ENCODE measurements at regions not wholly inside any gene's neighbourhood (a gene's known extent, or its start where the extent isn't known, plus 50 kb on each side); places are given as distances from the start of the nearest gene placed in this dataset.
"Not testable (repeated sequence)": the region's sequence is repeated elsewhere in the genome, so short reads cannot be mapped to it uniquely, and the experiment has no call there.

GRCh38 chr13:94798738-94799137 lies 86.4 kb upstream of the SOX21 start:
- no peaks in the 10 kb centered on the region for H3K36me3 ChIP-seq
- no peaks in the 10 kb centered on the region for H3K4me1 ChIP-seq
- ATAC-seq: no peak
- TF ChIP-seq POLR2AphosphoS5 (IDR thresholded peaks at IDR 0.05) (no peak), EP300 (IDR thresholded peaks at IDR 0.05) (no peak)
- no peaks in the 10 kb centered on the region for H3K27me3 ChIP-seq
- H3K9me3 ChIP-seq: no peaks in the 10 kb centered on the region
- 64% methylated on average over 6 of the region's 6 CpGs; no CpG with 5 or more reads in 1 of the 2 donors for WGBS, 2 donors (ENCODE audit: low coverage in 1 of 2)
- no peak overlapping the region for H3K27ac ChIP-seq
- H3K4me3 ChIP-seq: no peak overlapping the region

- Histone ChIP-seq H3K4me1 (no peaks in the 10 kb centered on the region), H3K27me3 (no peaks in the 10 kb centered on the region), H3K9me3 (no peaks in the 10 kb centered on the region), H3K4me3 (no peak overlapping the region), H3K36me3 (no peaks in the 10 kb centered on the region), H3K27ac (no peak overlapping the region)
- TF ChIP-seq POLR2AphosphoS5 (IDR thresholded peaks at IDR 0.05): no peak
- TF ChIP-seq, protein P1, sequence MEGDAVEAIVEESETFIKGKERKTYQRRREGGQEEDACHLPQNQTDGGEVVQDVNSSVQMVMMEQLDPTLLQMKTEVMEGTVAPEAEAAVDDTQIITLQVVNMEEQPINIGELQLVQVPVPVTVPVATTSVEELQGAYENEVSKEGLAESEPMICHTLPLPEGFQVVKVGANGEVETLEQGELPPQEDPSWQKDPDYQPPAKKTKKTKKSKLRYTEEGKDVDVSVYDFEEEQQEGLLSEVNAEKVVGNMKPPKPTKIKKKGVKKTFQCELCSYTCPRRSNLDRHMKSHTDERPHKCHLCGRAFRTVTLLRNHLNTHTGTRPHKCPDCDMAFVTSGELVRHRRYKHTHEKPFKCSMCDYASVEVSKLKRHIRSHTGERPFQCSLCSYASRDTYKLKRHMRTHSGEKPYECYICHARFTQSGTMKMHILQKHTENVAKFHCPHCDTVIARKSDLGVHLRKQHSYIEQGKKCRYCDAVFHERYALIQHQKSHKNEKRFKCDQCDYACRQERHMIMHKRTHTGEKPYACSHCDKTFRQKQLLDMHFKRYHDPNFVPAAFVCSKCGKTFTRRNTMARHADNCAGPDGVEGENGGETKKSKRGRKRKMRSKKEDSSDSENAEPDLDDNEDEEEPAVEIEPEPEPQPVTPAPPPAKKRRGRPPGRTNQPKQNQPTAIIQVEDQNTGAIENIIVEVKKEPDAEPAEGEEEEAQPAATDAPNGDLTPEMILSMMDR (IDR thresholded peaks at IDR 0.05): no peak
- no peak for TF ChIP-seq EP300 (IDR thresholded peaks at IDR 0.05)
- TF ChIP-seq POLR2A (IDR thresholded peaks at IDR 0.05): no peak
- no peak for ATAC-seq
- 82 to 94% methylated on average over 7 of the region's 7 CpGs for WGBS, 2 donors (ENCODE audit: low coverage in 1 of 2)
Observed at GRCh38 chr13:94795292-94795691, 82.9 kb upstream of the SOX21 start.

- H3K27ac ChIP-seq, H3K4me3 ChIP-seq, H3K36me3 ChIP-seq, ATAC-seq, H3K27me3 ChIP-seq, H3K4me1 ChIP-seq: not testable (repeated sequence)
- 71 to 89% methylated on average over 2 of the region's 2 CpGs for WGBS, 2 donors (ENCODE audit: low coverage in 1 of 2)
- H3K9me3 ChIP-seq: peaks cover 0 to 12% (median 0%) of the 10 kb centered on the region in 3 donors
Observed at GRCh38 chr13:94786246-94786645, 73.9 kb upstream of the SOX21 start.

GRCh38 chr13:94784066-94784465 lies 71.7 kb upstream of the SOX21 start:
- no peak for ATAC-seq
- Histone ChIP-seq H3K4me1 (no peaks in the 10 kb centered on the region), H3K27me3 (no peaks in the 10 kb centered on the region), H3K9me3 (peaks cover 0 to 12% (median 0%) of the 10 kb centered on the region in 3 donors), H3K36me3 (no peaks in the 10 kb centered on the region), H3K27ac (no peak overlapping the region), H3K4me3 (no peak overlapping the region)
- 29 to 45% methylated on average over 1 to 2 of the region's 6 CpGs for WGBS, 2 donors (ENCODE audit: low coverage in 1 of 2)
- no peak for TF ChIP-seq POLR2A (IDR thresholded peaks at IDR 0.05)
- no peak for TF ChIP-seq POLR2AphosphoS5 (IDR thresholded peaks at IDR 0.05)
- no peak for TF ChIP-seq EP300 (IDR thresholded peaks at IDR 0.05)
- TF ChIP-seq, protein P1 (IDR thresholded peaks at IDR 0.05): no peak

DNA sequence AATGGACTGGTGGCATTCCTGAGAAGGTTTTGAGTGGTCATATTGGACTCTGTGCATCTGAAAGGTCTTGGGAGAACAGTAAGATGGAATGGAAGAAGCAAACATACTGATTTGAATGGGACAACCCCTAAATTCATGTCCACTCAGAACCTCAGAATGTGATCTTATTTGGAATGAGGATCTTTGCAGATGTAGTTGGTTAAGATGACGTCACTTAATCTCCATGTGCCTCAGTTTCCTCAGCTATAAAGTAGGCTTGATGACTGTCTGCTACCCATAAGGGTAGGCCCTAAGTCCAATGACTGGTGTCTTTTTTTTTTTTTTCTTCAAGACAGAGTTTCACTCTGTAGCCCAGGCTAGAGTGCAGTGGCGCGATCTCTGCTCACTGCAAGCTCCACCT lies 71.1 kb upstream of the SOX21 start:
- WGBS, 2 donors (ENCODE audit: low coverage in 1 of 2): 98 to 100% methylated on average over 1 to 3 of the region's 3 CpGs
- ATAC-seq: no peak
- no peak overlapping the region for H3K27ac ChIP-seq
- no peaks in the 10 kb centered on the region for H3K27me3 ChIP-seq
- no peaks in the 10 kb centered on the region for H3K36me3 ChIP-seq
- TF ChIP-seq POLR2A (IDR thresholded peaks at IDR 0.05) (no peak), EP300 (IDR thresholded peaks at IDR 0.05) (no peak), POLR2AphosphoS5 (IDR thresholded peaks at IDR 0.05) (no peak)
- TF ChIP-seq, protein P1 (IDR thresholded peaks at IDR 0.05): no peak
- H3K9me3 ChIP-seq: peaks cover 0 to 12% (median 0%) of the 10 kb centered on the region in 3 donors
- no peak overlapping the region for H3K4me3 ChIP-seq
- no peaks in the 10 kb centered on the region for H3K4me1 ChIP-seq

- ATAC-seq: no peak
- H3K9me3 ChIP-seq: peaks cover 0 to 12% (median 0%) of the 10 kb centered on the region in 3 donors
- H3K27me3 ChIP-seq: no peaks in the 10 kb centered on the region
- H3K36me3 ChIP-seq: no peaks in the 10 kb centered on the region
- 71 to 92% methylated on average over 4 of the region's 4 CpGs for WGBS, 2 donors (ENCODE audit: low coverage in 1 of 2)
- no peaks in the 10 kb centered on the region for H3K4me1 ChIP-seq
- TF ChIP-seq POLR2AphosphoS5 (IDR thresholded peaks at IDR 0.05) (no peak), POLR2A (IDR thresholded peaks at IDR 0.05) (no peak), EP300 (IDR thresholded peaks at IDR 0.05) (no peak)
- TF ChIP-seq, protein P1 (IDR thresholded peaks at IDR 0.05): no peak
- H3K27ac ChIP-seq: no peak overlapping the region
- H3K4me3 ChIP-seq: no peak overlapping the region
Observed at GRCh38 chr13:94780421-94780820, 68.1 kb upstream of the SOX21 start.

Data from gastroesophageal sphincter (tissue), 4 donors.